Fibroblast of pulmonary artery (primary cell): ENCODE measurements at regions not wholly inside any gene's neighbourhood (a gene's known extent, or its start where the extent isn't known, plus 50 kb on each side); places are given as distances from the start of the nearest gene placed in this dataset.

Source experiments
- DNase-seq: peaks from one replicate; pipeline ENCODE4 v3.0.0-alpha.2; 2010; ENCODE audit warnings: low read depth
- H3K4me3 ChIP-seq: replicated peaks from 2 replicates; pipeline ENCODE4 v1.5.1; 2011; ENCODE audit warnings: low read depth, mild to moderate bottlenecking, control low read depth, low read length, moderate library complexity
- TF ChIP-seq, protein P1 (sequence below): IDR thresholded peaks from 2 replicates; pipeline ENCODE4 v1.5.1; 2011; ENCODE audit warnings: mild to moderate bottlenecking, control low read depth, low read length, inconsistent platforms; ENCODE audit errors: missing control alignments

DNA sequence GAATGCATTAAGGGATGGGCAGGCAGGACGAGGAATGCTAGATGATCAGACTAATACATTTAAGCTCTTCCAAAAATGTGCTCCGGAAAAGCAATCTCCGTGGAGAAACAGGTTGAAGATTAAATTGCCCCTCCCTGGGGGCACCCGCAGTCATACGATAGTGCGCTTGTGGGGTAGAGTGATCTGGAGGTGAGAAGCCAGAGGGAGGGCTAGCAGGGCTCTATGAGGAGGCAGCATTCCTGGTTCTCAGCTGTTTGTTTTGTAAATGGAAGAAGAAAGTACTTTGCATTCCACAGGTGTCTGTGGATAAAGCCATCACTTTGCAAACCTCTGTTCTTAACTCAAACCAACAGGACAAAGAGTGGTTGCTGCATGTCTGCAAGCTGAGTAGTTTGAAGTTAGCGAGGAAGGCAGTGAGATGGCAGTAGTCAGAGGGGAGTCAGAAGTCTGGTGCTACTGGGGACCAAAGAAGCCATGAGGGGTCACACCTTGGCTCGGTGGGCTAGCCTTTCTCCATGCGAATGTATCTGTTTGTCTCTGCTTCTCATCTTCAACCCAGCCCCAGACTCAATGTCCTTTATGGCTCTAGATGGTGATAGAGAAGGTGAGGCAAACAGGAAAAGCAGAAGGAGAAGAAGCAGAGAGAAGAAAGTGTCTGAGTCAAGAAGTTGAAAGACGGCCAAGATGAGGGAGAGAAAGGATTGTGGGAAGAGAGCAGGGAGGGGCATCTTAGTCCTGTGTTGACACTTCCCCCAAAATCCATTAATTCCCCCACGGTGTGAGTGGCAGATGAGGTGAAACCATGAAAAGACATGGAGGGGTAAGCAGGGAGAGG is 65.2 kb upstream of the GJA8 start:
- TF ChIP-seq, protein P1, sequence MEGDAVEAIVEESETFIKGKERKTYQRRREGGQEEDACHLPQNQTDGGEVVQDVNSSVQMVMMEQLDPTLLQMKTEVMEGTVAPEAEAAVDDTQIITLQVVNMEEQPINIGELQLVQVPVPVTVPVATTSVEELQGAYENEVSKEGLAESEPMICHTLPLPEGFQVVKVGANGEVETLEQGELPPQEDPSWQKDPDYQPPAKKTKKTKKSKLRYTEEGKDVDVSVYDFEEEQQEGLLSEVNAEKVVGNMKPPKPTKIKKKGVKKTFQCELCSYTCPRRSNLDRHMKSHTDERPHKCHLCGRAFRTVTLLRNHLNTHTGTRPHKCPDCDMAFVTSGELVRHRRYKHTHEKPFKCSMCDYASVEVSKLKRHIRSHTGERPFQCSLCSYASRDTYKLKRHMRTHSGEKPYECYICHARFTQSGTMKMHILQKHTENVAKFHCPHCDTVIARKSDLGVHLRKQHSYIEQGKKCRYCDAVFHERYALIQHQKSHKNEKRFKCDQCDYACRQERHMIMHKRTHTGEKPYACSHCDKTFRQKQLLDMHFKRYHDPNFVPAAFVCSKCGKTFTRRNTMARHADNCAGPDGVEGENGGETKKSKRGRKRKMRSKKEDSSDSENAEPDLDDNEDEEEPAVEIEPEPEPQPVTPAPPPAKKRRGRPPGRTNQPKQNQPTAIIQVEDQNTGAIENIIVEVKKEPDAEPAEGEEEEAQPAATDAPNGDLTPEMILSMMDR, result no peak
- no peak overlapping the region for H3K4me3 ChIP-seq
- peak; percentile 32 for DNase-seq

DNA sequence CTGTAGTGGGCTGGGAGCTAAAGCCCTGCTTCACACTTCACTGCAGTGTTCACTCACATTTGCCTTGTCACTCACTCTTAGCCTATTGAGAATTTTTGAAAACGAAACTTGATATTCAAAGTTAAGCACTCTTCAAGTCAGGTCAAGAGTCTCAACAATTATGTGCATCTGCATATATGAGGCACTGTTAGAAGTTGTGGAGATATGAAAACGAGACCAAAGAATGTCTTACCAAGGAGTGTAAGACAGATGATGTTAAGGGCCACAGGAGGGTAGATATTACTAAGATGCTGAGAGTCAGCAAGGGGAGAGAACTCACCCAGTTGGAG is 64.7 kb upstream of the GJA8 start:
- H3K4me3 ChIP-seq, result no peak overlapping the region
- no peak for DNase-seq
- TF ChIP-seq, protein P1, result no peak

GRCh38 chr1:147840909-147841308 is 61.7 kb upstream of the GJA8 start:
- TF ChIP-seq, protein P1, result peak; percentile 31
- DNase-seq, result no peak
- no peak overlapping the region for H3K4me3 ChIP-seq

DNA sequence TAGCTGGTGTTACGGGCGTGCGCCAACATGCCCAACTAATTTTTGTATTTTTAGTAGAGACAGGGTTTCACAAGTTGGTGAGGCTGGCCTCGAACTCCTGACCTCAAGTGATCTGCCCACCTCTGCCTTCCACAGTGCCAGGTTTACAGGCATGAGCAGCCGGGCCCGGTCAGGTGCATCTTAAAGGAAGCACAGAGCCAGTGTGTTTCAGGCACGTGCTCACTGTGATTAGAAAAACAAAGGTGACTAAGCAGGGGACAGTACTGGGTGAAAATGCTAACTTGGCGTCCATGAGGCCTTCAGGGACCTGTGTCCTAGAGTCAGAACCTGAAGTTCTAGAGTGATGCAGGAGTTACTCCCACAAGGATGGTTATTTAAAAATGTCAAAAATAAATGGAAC is 60.0 kb upstream of the GJA8 start:
- TF ChIP-seq, protein P1, result no peak
- no peak overlapping the region for H3K4me3 ChIP-seq
- no peak for DNase-seq

- TF ChIP-seq, protein P1, result no peak
- DNase-seq, result no peak
- no peak overlapping the region for H3K4me3 ChIP-seq
Measured at GRCh38 chr1:147843486-147843885, 59.1 kb upstream of the GJA8 start.

DNA sequence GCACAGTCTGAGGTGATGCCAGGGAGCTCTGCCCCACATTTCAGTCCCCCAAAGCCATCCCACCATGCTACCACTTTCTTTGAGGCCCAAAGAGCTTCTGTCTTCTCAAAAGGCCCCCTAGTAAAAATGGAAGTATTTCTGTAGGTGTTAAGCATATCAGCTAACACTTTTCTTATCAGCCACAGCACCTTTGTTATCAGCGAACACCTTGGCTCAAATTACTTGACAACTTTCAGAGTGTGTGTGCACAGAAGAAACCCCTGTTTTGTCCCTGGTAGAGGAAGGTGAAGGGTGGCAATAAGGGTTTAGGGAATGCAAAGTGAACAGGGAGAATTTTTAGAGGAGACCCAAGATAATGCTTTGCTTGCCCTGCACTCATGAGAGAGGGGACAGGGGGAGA is 54.8 kb upstream of the GJA8 start:
- no peak overlapping the region for H3K4me3 ChIP-seq
- no peak for DNase-seq
- TF ChIP-seq, protein P1, result no peak
